H1 (cell line): ENCODE measurements at regions not wholly inside any gene's neighbourhood (a gene's known extent, or its start where the extent isn't known, plus 50 kb on each side); places are given as distances from the start of the nearest gene placed in this dataset.

Experiments
- CTCF ChIA-PET: fragments of 300-600 bp; sonication (Branson Sonifier 250); formaldehyde crosslinking; loops from one replicate; lab custom pipeline; 2021; ENCODE audit not compliant: partially characterized antibody; lab: Charles Lee
- POLR2A ChIA-PET: fragments of 300-600 bp; sonication (Branson Sonifier 250); formaldehyde crosslinking; loops from one replicate; lab custom pipeline; 2021; ENCODE audit warnings: inconsistent platforms; ENCODE audit not compliant: partially characterized antibody; lab: Charles Lee
- DNase-seq, 2 experiments: peaks; one replicate each; pipeline versions ENCODE4 v3.0.0 to v3.0.0-alpha.2; 2010 to 2022; ENCODE audit warnings: low spot score in 2 of 2, low read depth in 1 of 2, mixed read lengths in 1 of 2
- FAIRE-seq: peaks from 2 replicates; lab custom pipeline; 2011; peaks lifted over from hg19 to GRCh38; lab: Jason Lieb, UNC
- H2AFZ ChIP-seq: 2 replicates; pipeline ENCODE4 v1.8.1; 2012; ENCODE audit warnings: low read length, inconsistent platforms
- H2AK5ac ChIP-seq: 2 replicates; pipeline ENCODE4 v1.6.1; 2013; ENCODE audit warnings: low read depth, low read length
- H2BK120ac ChIP-seq: replicated peaks from 2 replicates; pipeline ENCODE3; 2013; ENCODE audit warnings: low read depth, low read length, inconsistent platforms
- H2BK12ac ChIP-seq: 2 replicates; pipeline ENCODE4 v1.6.1; 2013; ENCODE audit warnings: low read depth, low read length
- H2BK15ac ChIP-seq: 2 replicates; pipeline ENCODE4 v1.6.1; 2013; ENCODE audit warnings: low read length
- H2BK20ac ChIP-seq: 2 replicates; pipeline ENCODE4 v1.6.1; 2013; ENCODE audit warnings: low read length
- H2BK5ac ChIP-seq: 2 replicates; pipeline ENCODE4 v1.6.1; 2013; ENCODE audit warnings: low read depth, low read length
- H3K14ac ChIP-seq: 2 replicates; pipeline ENCODE4 v1.6.1; 2013; ENCODE audit warnings: inconsistent platforms; ENCODE audit not compliant: insufficient read length
- H3K18ac ChIP-seq: 2 replicates; pipeline ENCODE4 v1.6.1; 2013; ENCODE audit warnings: low read length; ENCODE audit errors: extremely low read depth
- H3K23ac ChIP-seq: 2 replicates; pipeline ENCODE4 v1.6.1; 2013; ENCODE audit warnings: inconsistent platforms; ENCODE audit not compliant: insufficient read length
- H3K23me2 ChIP-seq: 2 replicates; pipeline ENCODE4 v1.6.1; 2013; ENCODE audit warnings: low read depth, low read length
- H3K27ac ChIP-seq: 2 replicates; pipeline ENCODE4 v1.6.1; 2011; ENCODE audit warnings: low read depth, low read length, inconsistent platforms
- H3K27me3 ChIP-seq, 4 experiments: replicated peaks in 1 of 4; 1 replicate in 1 of 4; 2 replicates in 3 of 4; pipeline versions ENCODE4 v1.6.1 to v1.8.1; 2011 to 2013; ENCODE audit warnings: low read length in 3 of 4, mild to moderate bottlenecking in 3 of 4, inconsistent platforms in 2 of 4, mixed read lengths in 2 of 4, moderate library complexity in 1 of 4; ENCODE audit not compliant: control insufficient read depth in 3 of 4, insufficient read depth in 3 of 4; ENCODE audit errors: extremely low read depth in 1 of 4
- H3K36me3 ChIP-seq, 4 experiments: 2 replicates each; pipeline versions ENCODE4 v1.6.1 to v1.8.1; 2011 to 2013; ENCODE audit warnings: mild to moderate bottlenecking in 4 of 4, low read length in 3 of 4, moderate library complexity in 2 of 4, control low read depth in 1 of 4, inconsistent platforms in 1 of 4; ENCODE audit not compliant: insufficient read depth in 4 of 4, control insufficient read depth in 2 of 4
- H3K4ac ChIP-seq: replicated peaks from 2 replicates; pipeline ENCODE3; 2013; ENCODE audit warnings: low read length, low read depth, mixed read lengths, inconsistent platforms; ENCODE audit not compliant: insufficient read length
- H3K4me1 ChIP-seq, 4 experiments: replicated peaks in 1 of 4; 1 replicate in 1 of 4; 2 replicates in 3 of 4; pipeline versions ENCODE4 v1.6.1 to v1.8.1; 2011 to 2013; ENCODE audit warnings: low read length in 3 of 4, inconsistent platforms in 2 of 4, mixed read lengths in 1 of 4; ENCODE audit not compliant: insufficient read depth in 4 of 4, control insufficient read depth in 3 of 4
- H3K4me2 ChIP-seq, 2 experiments: 2 replicates each; pipeline versions ENCODE4 v1.6.1 to v1.8.1; 2011 to 2013; ENCODE audit warnings: low read depth in 2 of 2, low read length in 2 of 2, control low read depth in 1 of 2, inconsistent platforms in 1 of 2, mild to moderate bottlenecking in 1 of 2; ENCODE audit not compliant: insufficient read depth in 1 of 2
- H3K4me3 ChIP-seq, 4 experiments: fragments of 200-600, 300-600 bp in 1 of 4; sonication (generic), shearing (Covaris generic), sonication (Bioruptor Twin) in 1 of 4; 2 replicates each; pipeline versions ENCODE4 v1.5.1 to v1.8.1; 2011 to 2016; ENCODE audit warnings: low read length in 4 of 4, low read depth in 3 of 4, control low read depth in 2 of 4, inconsistent platforms in 2 of 4, mild to moderate bottlenecking in 2 of 4, mixed read lengths in 1 of 4, moderate library complexity in 1 of 4; ENCODE audit not compliant: insufficient read depth in 2 of 4; ENCODE audit errors: extremely low read depth in 1 of 4
- H3K56ac ChIP-seq: replicated peaks from 2 replicates; pipeline ENCODE3; 2013; ENCODE audit warnings: low read depth, mild to moderate bottlenecking, mixed read lengths, low read length, inconsistent platforms; ENCODE audit not compliant: insufficient read length
- H3K79me1 ChIP-seq: 2 replicates; pipeline ENCODE4 v1.6.1; 2013; ENCODE audit warnings: low read depth, low read length, control low read depth
- H3K79me2 ChIP-seq, 2 experiments: 2 replicates each; pipeline versions ENCODE4 v1.6.1 to v1.8.1; 2012 to 2013; ENCODE audit warnings: low read length in 2 of 2, mild to moderate bottlenecking in 2 of 2, inconsistent platforms in 1 of 2; ENCODE audit not compliant: insufficient read depth in 2 of 2, control insufficient read depth in 1 of 2
- H3K9ac ChIP-seq, 4 experiments: replicated peaks in 1 of 4; 1 replicate in 1 of 4; 2 replicates in 3 of 4; pipeline versions ENCODE4 v1.6.1 to v1.8.1; 2011 to 2013; ENCODE audit warnings: low read depth in 3 of 4, low read length in 3 of 4, control low read depth in 2 of 4, mild to moderate bottlenecking in 2 of 4, moderate library complexity in 2 of 4, inconsistent platforms in 1 of 4; ENCODE audit errors: extremely low read depth in 1 of 4
- H3K9me3 ChIP-seq, 2 experiments: 2 replicates each; pipeline versions ENCODE4 v1.6.1 to v1.8.1; 2012 to 2013; ENCODE audit warnings: mild to moderate bottlenecking in 2 of 2, moderate library complexity in 2 of 2, control low read depth in 1 of 2, inconsistent platforms in 1 of 2, low read depth in 1 of 2, low read length in 1 of 2, mixed read lengths in 1 of 2; ENCODE audit not compliant: insufficient read depth in 2 of 2
- H4K20me1 ChIP-seq, 2 experiments: replicated peaks in 1 of 2; 2 replicates each; pipeline versions ENCODE3 to v1.8.1; 2011 to 2013; ENCODE audit warnings: inconsistent platforms in 2 of 2, low read length in 2 of 2, mild to moderate bottlenecking in 1 of 2; ENCODE audit not compliant: insufficient read depth in 2 of 2, control insufficient read depth in 1 of 2
- H4K5ac ChIP-seq: 2 replicates; pipeline ENCODE4 v1.6.1; 2013; ENCODE audit warnings: low read length, low read depth, mixed read lengths, inconsistent platforms; ENCODE audit not compliant: insufficient read length
- H4K8ac ChIP-seq: 2 replicates; pipeline ENCODE4 v1.8.0; 2013; ENCODE audit warnings: mild to moderate bottlenecking, moderate library complexity, low read length, inconsistent platforms; ENCODE audit not compliant: insufficient read depth; ENCODE audit errors: extremely low read depth
- H4K91ac ChIP-seq: replicated peaks from 2 replicates; pipeline ENCODE3; 2013; ENCODE audit warnings: low read length, mixed read lengths, inconsistent platforms; ENCODE audit not compliant: insufficient read length
- ATF2 ChIP-seq: IDR thresholded peaks from 2 replicates; pipeline ENCODE4 v1.6.1; 2012; ENCODE audit warnings: low read length, inconsistent platforms
- BCL11A ChIP-seq, 2 experiments: IDR thresholded peaks; one replicate each; pipeline ENCODE4 v1.6.1; 2011; ENCODE audit warnings: low read depth in 2 of 2, low read length in 2 of 2, mild to moderate bottlenecking in 2 of 2
- WGBS, 2 experiments: shearing (Covaris generic) in 1 of 2; methylation state at CpG; one replicate each; pipeline versions ENCODE4 v1.1.6 to v1.1.7; 2013 to 2015; ENCODE audit warnings: low lambda C conversion rate in 2 of 2, mixed read lengths in 2 of 2, inconsistent platforms in 1 of 2, low coverage in 1 of 2, missing lambda C conversion rate in 1 of 2; ENCODE audit not compliant: insufficient replicate concordance in 2 of 2, insufficient coverage in 1 of 2, insufficient read length in 1 of 2; ENCODE audit errors: extremely low coverage in 1 of 2, missing lambda C conversion rate in 1 of 2; 5-methylcytosine and 5-hydroxymethylcytosine counted together

GRCh38 chr2:8061219-8061618, 620.6 kb upstream of the ID2 start:
- no peak overlapping the region for H2AFZ ChIP-seq
- no peak overlapping the region for H3K4me3 ChIP-seq
- H3K79me2 ChIP-seq = no peaks in the 10 kb centered on the region
- no peak overlapping the region for H3K4ac ChIP-seq
- no peaks in the 10 kb centered on the region for H4K20me1 ChIP-seq
- POLR2A ChIA-PET = no interaction called here
- no peak overlapping the region for H3K9ac ChIP-seq
- WGBS, 2 experiments = 79% methylated on average over 9 of the region's 9 CpGs; no CpG with 5 or more reads in 1 of the 2 experiments
- no peak overlapping the region for H4K91ac ChIP-seq
- DNase-seq (no peak), FAIRE-seq (no peak)
- no peak overlapping the region for H4K8ac ChIP-seq
- H3K23ac ChIP-seq = no peak overlapping the region
- H2BK5ac ChIP-seq = no peak overlapping the region
- no peaks in the 10 kb centered on the region for H3K4me1 ChIP-seq
- H4K5ac ChIP-seq = no peak overlapping the region
- H3K27ac ChIP-seq = no peak overlapping the region
- no peak overlapping the region for H3K18ac ChIP-seq
- H3K36me3 ChIP-seq = no peaks in the 10 kb centered on the region
- no peaks in the 10 kb centered on the region for H3K79me1 ChIP-seq
- H3K9me3 ChIP-seq = peaks cover 2 to 4% of the 10 kb centered on the region in 2 experiments; a peak in 1 of 4 replicates
- no peaks in the 10 kb centered on the region for H3K27me3 ChIP-seq
- H2AK5ac ChIP-seq = no peak overlapping the region
- H2BK120ac ChIP-seq = no peak overlapping the region
- no peak overlapping the region for H3K14ac ChIP-seq
- H3K23me2 ChIP-seq = no peaks in the 10 kb centered on the region
- H3K56ac ChIP-seq = no peak overlapping the region
- H2BK12ac ChIP-seq = no peak overlapping the region
- H2BK20ac ChIP-seq = no peak overlapping the region
- H2BK15ac ChIP-seq = no peak overlapping the region
- no peak overlapping the region for H3K4me2 ChIP-seq
- CTCF ChIA-PET = interaction anchor here (0.6 to 1.8 kb wide), 3 partner anchors 11 to 628 kb away, joined by 3 to 5 read pairs (median 3); no protein-coding TSS in a partner anchor
- no peak for TF ChIP-seq ATF2
- TF ChIP-seq BCL11A (IDR thresholded peaks at IDR 0.05; ENCODE audit: low read depth in 2 of 2, low read length in 2 of 2) = no peak
